ENCODE measurements at regions not wholly inside any gene's neighbourhood (a gene's known extent, or its start where the extent isn't known, plus 50 kb on each side); places are given as distances from the start of the nearest gene placed in this dataset.

DNA sequence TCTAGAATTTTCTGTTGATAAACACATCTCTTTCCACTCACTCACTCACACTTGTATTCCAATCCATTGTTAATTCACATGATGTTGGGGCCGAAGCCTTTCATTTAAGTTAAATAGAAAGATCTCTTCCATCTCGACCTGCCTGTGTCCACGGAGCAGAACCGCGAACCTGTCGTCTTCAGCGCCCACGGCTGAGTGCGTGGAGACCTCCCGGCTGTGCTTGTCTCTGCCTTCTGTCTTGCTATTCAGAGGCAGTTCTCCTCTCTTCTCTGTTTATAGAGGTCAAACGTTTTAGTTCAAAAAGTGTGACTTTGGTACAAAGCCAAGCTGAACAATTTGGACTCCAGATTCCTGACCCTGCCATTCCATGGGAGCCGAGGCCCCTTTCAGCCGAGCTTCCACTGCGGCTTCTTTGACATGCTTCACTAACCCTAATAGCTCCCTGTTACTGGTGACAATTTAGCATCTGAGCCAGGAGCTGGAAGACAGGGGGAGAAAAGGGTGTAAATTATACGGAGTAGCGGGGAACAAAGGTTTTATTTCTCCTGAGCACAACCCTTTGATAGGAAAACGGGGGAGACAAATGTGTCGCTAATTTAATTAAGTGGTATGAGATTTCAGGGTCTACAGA is 314.4 kb upstream of the IRX4 start:
- no peak for DNase-seq (ENCODE audit: low read depth in 1 of 2, low spot score in 1 of 2)

- DNase-seq (ENCODE audit: low read depth in 1 of 2, low spot score in 1 of 2): no peak
Observed at GRCh38 chr5:2196416-2196815, 313.7 kb upstream of the IRX4 start.

- no peak for DNase-seq (ENCODE audit: low read depth in 1 of 2, low spot score in 1 of 2)
Observed at GRCh38 chr5:2194949-2195348, 312.2 kb upstream of the IRX4 start.

DNA sequence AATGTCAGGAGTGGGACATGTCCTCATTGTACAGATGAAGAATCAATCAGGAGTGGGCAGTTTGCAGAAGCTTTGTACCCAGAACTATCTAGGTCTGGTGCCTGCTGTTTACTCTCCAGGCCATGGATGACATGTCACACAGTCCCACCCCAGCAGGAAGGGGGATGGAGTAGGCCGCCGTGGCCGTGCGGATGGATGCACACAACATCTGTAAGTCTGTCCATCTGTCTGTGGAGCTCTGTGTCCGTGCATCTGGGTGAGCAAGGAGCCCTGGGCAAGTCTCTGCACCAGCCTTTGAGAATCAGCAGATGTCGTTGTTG is 311.5 kb upstream of the IRX4 start:
- no peak for DNase-seq (ENCODE audit: low read depth in 1 of 2, low spot score in 1 of 2)

DNA sequence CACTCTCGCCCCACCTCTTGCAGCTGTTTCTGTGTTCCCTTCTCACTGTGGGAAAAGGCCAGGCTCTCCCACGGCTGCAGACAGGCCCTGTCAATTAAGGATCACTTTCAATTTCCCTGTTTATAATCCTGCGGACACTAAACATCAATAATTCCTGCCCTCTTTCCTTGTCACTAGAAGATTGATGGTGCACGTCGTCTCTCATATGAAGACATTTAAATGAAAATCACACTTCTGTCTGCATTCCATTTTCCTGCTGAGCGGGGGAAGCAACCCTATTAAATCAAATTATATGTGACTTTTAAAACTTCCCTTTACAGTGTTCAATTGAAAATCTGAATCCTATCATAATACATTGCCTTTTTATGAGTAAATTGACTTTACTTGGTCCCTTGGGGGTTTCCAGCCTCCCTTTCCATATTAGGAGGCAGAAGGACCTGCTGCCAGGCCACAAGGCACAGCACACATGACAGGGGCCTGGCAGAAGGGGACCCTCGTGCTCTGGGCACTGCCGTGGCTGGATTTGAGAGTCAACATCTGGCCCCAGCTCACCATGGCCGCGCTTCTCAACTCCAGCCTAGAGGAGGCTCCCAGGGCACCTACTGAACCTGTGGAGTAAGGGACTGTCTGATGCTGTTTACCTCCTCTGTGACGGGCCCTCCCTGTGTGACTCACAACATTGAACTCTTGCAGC is 311.0 kb upstream of the IRX4 start:
- no peak for DNase-seq (ENCODE audit: low read depth in 1 of 2, low spot score in 1 of 2)

GRCh38 chr5:2193142-2193541 is 310.4 kb upstream of the IRX4 start:
- DNase-seq (ENCODE audit: low read depth in 1 of 2, low spot score in 1 of 2): no peak

GRCh38 chr5:2192496-2192895 is 309.8 kb upstream of the IRX4 start:
- no peak for DNase-seq (ENCODE audit: low read depth in 1 of 2, low spot score in 1 of 2)

GRCh38 chr5:2191972-2192371 is 309.2 kb upstream of the IRX4 start:
- DNase-seq (ENCODE audit: low read depth in 1 of 2, low spot score in 1 of 2): no peak

DNA sequence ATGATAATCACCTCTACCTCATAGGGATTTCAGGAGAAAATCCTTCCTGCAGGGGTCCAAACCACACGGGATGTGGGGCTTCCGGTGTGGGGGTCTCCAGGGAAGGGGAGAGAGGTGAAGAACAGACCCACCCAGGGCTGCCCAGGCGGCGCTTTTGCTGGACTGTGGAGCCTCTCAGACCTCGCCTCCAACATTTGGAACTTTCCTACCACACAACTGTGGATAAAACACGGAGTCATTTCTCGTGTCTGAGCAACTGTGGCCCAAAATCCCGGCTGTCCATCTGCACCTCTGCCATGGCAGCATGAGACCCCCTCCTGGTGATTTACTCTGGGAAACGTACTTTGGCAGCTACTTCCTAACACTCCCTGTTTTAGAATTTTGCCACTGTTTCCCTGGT is 307.8 kb upstream of the IRX4 start:
- no peak for DNase-seq (ENCODE audit: low read depth in 1 of 2, low spot score in 1 of 2)

- DNase-seq (ENCODE audit: low read depth in 1 of 2, low spot score in 1 of 2): no peak
Observed at GRCh38 chr5:2188661-2189060, 305.9 kb upstream of the IRX4 start.

GRCh38 chr5:2188137-2188536 is 305.4 kb upstream of the IRX4 start:
- DNase-seq (ENCODE audit: low read depth in 1 of 2, low spot score in 1 of 2): no peak

GRCh38 chr5:2187687-2188086 is 305.0 kb upstream of the IRX4 start:
- DNase-seq (ENCODE audit: low read depth in 1 of 2, low spot score in 1 of 2): no peak

DNA sequence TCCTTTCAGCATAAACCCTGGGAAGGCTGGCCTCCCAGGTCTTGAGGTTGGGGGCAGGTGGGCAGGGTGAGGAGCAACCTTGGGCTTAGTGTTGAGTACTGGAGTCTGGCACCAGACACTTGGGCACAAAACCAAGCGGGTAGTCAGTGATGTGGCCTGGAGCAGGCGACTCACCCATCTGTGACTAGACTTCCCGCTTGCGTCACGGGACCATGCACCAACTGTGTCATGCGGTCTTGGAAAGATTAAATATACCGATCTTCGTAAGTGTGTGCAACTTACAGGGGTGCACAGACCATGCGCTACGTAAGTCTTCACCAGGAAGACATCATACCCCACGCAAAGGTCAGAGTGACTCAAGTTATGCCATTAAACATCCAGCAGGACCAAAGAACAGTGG is 304.4 kb upstream of the IRX4 start:
- DNase-seq (ENCODE audit: low read depth in 1 of 2, low spot score in 1 of 2): no peak

DNA sequence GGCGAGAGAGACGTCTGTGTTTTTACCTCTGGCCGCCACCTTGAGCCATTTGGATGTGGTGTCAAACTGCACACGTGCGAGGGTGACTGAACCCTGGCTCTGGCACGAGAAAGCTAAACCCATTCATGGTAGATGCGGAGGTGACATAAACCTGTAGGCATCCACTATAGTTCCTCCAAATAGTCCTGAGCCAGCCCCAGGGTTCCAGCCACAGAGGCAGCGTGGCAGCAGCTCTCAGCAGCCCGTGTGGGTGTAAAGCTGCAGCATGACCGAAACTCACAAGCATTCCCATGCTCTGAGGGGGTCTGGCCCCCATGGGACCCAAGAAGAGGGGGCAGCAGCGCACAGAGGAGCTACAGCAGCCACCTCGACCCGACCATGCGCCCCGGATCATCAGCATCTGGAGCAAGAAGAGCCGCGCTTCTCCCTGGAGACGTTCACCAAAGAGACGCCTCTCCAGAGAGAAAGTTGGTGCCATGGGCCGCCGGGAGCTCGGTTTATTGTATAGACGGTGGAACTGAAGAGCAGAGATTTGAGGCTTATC is 303.8 kb upstream of the IRX4 start:
- DNase-seq (ENCODE audit: low read depth in 1 of 2, low spot score in 1 of 2): no peak

- no peak for DNase-seq (ENCODE audit: low read depth in 1 of 2, low spot score in 1 of 2)
Observed at GRCh38 chr5:2185646-2186471, 303.1 kb upstream of the IRX4 start.

DNA sequence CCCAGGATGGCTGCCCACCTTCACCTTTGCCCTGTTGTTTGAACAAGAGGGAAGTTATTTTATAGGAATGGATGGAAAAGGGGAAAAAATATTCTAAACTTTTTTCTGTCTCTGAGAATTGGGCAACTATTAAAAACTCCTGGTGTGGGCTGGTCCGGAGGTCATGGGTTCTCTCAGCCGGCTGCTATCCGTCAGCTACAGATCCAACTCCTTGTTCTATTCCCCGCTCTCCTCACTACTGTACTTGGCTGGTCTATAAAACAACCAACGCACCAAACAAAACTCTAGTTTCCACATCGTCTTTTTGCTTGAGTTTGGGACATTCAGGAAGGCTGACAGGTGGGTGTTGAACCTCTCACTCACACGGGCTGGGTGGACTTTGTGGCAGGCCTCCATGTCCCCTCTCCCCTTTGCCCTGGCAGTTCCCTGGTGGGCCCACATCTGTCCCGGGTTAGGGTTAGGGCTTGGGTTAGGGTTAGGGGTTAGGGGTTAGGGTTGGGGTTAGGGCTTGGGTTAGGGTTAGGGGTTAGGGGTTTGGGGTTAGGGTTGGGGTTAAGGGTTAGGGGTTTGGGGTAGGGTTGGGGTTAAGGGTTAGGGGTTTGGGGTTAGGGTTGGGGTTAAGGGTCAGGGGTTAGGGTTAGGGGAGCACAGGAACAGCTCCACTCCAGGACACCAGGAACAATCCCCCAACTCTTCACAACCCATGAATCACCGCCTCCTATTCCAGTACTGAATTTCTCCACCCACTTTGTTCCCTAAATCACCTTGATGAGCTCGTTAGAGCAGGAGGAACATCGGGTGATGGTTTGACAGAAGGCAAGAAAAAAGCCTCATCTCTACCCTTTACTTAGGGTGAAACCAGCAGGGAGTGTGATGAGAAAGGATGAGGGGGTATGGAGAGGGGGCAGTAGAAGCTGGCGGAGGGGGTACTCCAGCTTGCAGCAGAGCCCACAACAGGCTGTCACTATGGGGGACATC is 302.1 kb upstream of the IRX4 start:
- no peak for DNase-seq (ENCODE audit: low read depth in 1 of 2, low spot score in 1 of 2)

DNA sequence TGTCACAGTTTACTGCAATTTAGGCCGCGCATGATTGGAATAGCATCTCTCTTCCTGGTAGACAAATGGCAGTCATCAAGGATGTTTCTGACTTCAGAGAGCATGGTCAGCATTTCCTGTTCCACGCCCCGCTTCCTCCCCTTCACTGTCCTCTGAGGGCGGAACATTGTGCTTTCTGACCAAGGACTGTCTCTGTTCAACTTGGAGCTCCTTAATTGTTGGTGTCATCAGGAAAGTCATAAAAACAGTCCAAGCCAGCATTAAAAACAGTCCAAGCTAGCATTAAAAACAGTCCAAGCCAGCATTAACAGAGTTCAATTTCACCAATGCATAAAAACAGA is 301.3 kb upstream of the IRX4 start:
- no peak for DNase-seq (ENCODE audit: low read depth in 1 of 2, low spot score in 1 of 2)

GRCh38 chr5:2183154-2184025 is 300.7 kb upstream of the IRX4 start:
- DNase-seq (ENCODE audit: low read depth in 1 of 2, low spot score in 1 of 2): no peak

- no peak for DNase-seq (ENCODE audit: low read depth in 1 of 2, low spot score in 1 of 2)
Observed at GRCh38 chr5:2182020-2182419, 299.3 kb upstream of the IRX4 start.

DNA sequence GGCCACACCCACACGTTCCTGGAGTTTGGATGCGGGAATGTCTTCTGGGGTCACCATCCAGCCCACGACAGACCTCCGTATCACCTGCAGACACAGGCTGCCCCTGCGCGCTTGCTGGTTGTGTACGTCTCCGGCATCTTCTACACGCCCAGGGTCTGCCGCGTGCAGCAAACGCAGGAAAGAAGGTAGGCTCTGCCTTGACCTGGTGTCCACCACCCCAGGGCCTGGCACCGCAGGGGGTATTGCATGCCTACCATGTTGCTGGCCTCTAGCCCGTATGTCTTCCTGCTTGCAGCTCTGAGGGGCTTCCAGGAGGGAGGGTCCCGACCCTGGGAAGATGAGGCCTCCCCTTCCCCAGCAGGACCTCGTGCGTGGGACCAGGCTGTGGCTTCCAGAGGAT is 298.8 kb upstream of the IRX4 start:
- no peak for DNase-seq (ENCODE audit: low read depth in 1 of 2, low spot score in 1 of 2)

Measured in activated T-helper 1 cell treated with anti-CD3 and anti-CD28 coated beads, Interleukin-2, amount 50 U/mL, for 16 hours (primary cell).